Skeletal muscle satellite cell (primary cell): ENCODE measurements at regions not wholly inside any gene's neighbourhood (a gene's known extent, or its start where the extent isn't known, plus 50 kb on each side); places are given as distances from the start of the nearest gene placed in this dataset.

ENCODE experiments used
- H3K27me3 ChIP-seq: 2 replicates; pipeline ENCODE4 v1.7.0; 2013; ENCODE audit warnings: low read length; ENCODE audit not compliant: control insufficient read depth, insufficient read depth
- H3K36me3 ChIP-seq: 2 replicates; pipeline ENCODE4 v1.7.0; 2013; ENCODE audit warnings: mild to moderate bottlenecking, control low read depth, low read length; ENCODE audit not compliant: insufficient read depth
- H3K4me1 ChIP-seq: 2 replicates; pipeline ENCODE4 v1.7.0; 2013; ENCODE audit warnings: low read length; ENCODE audit not compliant: control insufficient read depth, insufficient read depth
- H3K4me2 ChIP-seq: 2 replicates; pipeline ENCODE4 v1.7.0; 2013; ENCODE audit warnings: mild to moderate bottlenecking, low read length
- H3K4me3 ChIP-seq: 2 replicates; pipeline ENCODE4 v1.7.0; 2013; ENCODE audit warnings: low read length
- H3K9ac ChIP-seq: 2 replicates; pipeline ENCODE4 v1.7.0; 2013; ENCODE audit warnings: mild to moderate bottlenecking, low read depth, low read length, moderate library complexity
- H3K9me3 ChIP-seq: replicated peaks from 2 replicates; pipeline ENCODE4 v1.7.0; 2013; ENCODE audit warnings: mild to moderate bottlenecking, control low read depth, low read length

GRCh38 chr2:237268004-237268708 is 145.8 kb downstream of the COL6A3 start:
- no peaks in the 10 kb centered on the region for H3K9me3 ChIP-seq
- no peak overlapping the region for H3K9ac ChIP-seq
- no peaks in the 10 kb centered on the region for H3K27me3 ChIP-seq
- H3K4me1 ChIP-seq = peaks cover 21% of the 10 kb centered on the region
- H3K36me3 ChIP-seq = no peaks in the 10 kb centered on the region
- no peak overlapping the region for H3K4me2 ChIP-seq
- H3K4me3 ChIP-seq = no peak overlapping the region

- H3K4me2 ChIP-seq = no peak overlapping the region
- no peaks in the 10 kb centered on the region for H3K36me3 ChIP-seq
- no peak overlapping the region for H3K9ac ChIP-seq
- no peaks in the 10 kb centered on the region for H3K9me3 ChIP-seq
- no peak overlapping the region for H3K4me3 ChIP-seq
- H3K27me3 ChIP-seq = no peaks in the 10 kb centered on the region
- H3K4me1 ChIP-seq = peaks cover 10% of the 10 kb centered on the region
Observed at GRCh38 chr2:237269138-237269875, 144.7 kb downstream of the COL6A3 start.

GRCh38 chr2:237270520-237270919 is 143.4 kb downstream of the COL6A3 start:
- H3K9me3 ChIP-seq = no peaks in the 10 kb centered on the region
- no peak overlapping the region for H3K9ac ChIP-seq
- no peak overlapping the region for H3K4me3 ChIP-seq

GRCh38 chr2:237271698-237272652 is 142.0 kb downstream of the COL6A3 start:
- Histone ChIP-seq H3K4me1 (no peaks in the 10 kb centered on the region), H3K9ac (no peak overlapping the region), H3K4me3 (no peak overlapping the region), H3K27me3 (no peaks in the 10 kb centered on the region), H3K36me3 (no peaks in the 10 kb centered on the region), H3K9me3 (no peaks in the 10 kb centered on the region), H3K4me2 (no peak overlapping the region)

More at GRCh38 chr2:237270520-237270919, 143.4 kb downstream of the COL6A3 start:
- Histone ChIP-seq H3K36me3 (no peaks in the 10 kb centered on the region), H3K4me1 (no peaks in the 10 kb centered on the region), H3K27me3 (no peaks in the 10 kb centered on the region), H3K4me2 (no peak overlapping the region)
